ENCODE measurements at regions not wholly inside any gene's neighbourhood (a gene's known extent, or its start where the extent isn't known, plus 50 kb on each side); places are given as distances from the start of the nearest gene placed in this dataset.
A peak's percentile ranks its signal among the peaks of the same experiment; 100 is the strongest.

DNA sequence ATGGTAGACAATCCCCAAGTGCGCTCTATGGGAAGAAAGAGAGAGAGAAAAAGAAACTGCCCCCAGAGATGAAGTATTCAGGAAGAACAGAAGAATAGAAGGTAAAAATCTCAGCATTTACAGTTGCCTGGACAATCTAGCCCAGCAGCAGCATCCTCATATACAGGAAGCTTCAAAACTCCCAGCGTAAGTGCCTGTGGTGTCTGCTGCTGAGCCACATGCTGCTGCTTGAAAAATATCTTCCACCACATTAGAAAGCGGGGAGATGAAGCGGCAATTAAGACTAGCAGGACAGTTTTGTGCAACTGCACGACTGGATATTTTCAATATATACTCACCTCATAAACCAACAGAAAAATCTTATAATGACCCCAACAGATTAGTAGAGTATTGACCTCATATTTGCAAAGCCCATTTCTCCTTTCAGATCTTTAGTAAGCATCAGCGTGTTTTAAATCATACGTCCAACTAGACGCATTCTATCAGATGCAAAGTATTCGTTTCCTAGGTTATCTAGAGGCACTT is 972.0 kb upstream of the TENM3 start:
- no peak for DNase-seq

DNA sequence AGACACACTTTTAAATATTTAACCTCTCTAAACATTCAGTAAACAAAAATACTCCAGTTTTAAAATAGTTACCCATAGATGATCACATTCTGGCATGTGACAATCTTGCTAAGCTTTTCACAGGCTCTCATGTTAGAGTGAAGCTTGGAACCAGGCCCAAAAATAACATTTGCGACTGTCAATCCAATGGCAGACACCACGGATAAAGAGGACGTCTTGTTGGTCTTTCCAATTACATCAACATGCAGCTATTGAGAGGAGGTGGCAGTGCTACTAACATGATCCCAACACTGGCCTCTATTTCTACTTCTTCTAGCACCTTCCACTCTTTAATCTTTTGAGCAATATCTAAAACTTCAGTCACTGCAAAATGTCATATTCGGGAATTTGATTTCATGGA is 970.8 kb upstream of the TENM3 start:
- DNase-seq: no peak

DNA sequence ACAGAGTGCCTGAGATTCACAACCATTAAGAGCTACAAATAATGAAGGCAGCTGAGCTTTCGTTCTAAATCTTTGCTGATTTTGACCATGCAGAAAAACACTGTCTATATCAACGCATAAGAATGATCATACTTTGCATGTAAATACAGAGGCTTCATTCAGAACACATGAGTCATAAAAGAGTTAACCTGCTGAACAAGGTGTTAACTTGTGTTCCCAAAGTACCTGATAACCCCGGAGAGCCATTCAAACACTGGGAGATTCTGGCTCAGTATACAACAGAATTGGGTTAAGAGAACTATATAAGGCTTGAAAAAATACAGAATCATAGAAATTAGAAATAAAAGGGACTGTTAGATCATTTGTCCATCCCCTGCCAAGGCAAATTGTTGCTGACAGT is 964.3 kb upstream of the TENM3 start:
- DNase-seq: no peak

DNA sequence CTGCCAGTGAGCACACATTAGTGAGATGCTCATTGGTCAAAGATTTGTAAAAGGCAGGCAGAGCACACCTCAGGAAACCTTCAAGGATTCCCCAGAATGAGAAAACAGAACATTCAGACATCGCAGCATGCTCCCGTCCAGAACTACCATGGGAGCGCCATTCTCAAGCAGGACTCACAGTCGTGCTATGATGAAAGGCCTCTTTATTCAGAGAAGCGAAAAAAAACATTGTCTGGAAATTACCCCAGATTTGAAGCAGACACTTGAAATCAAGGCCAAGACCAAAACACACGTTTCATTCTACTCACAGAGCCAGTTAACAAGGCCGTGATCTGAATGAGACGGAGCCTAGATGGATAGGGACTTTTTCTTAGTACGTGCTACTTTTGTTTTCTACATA is 961.8 kb upstream of the TENM3 start:
- no peak for DNase-seq

DNA sequence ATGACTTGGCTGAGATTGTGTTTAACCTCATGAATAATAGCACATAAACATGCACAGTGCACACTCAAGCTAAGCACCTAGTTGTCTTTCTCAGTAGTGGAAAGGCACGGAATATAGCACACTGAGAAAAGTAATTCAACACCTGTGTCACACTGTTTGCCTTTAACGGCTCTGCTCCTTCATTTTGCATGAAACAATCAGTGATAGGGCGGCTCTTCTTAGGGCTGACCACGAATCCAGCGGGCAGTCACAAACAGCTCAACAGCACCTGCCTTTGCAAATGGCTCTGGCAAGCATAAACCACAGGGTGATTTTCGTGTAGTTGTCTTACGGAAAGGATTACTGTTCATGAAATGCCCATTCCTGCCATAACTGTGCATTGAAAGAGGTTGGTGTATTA is 954.0 kb upstream of the TENM3 start:
- DNase-seq: peak; percentile 63 to 90 (median 84)

DNA sequence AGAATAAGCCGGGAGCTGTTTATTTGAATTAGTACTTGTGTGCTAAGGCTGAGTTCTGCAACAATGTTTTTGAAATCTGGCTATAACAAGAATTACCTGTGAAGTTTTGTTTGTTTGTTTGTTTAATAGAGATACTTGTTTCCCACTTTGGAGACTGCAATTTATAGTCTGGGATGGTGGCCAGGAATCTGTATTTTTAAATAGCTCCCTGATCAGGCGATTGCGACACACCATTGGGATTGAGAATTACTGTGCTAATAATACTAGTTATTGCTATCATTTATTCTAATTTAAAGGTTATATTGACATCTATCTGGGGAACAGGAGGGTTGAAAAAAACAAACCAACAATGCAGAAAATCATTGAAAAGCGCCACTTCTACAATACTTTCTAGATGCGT is 951.6 kb upstream of the TENM3 start:
- DNase-seq: no peak

DNA sequence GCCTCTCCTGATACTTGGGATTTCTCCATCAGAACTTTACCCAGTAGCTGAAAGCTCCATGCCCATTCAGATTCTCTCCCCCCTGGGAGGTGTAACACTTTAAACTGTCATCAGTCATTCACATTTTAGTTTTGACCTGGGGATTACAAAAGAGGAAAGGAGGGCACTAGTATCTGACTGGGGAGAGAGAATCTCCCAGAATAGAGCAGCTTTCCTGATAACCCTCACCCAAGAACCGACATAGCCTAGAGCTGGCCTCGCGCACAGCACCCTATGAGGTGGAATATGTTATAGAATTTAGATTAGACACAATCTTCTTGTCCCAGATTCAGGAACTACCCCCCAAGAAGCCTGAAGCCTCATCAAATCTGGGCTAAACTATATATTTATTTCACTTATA is 950.2 kb upstream of the TENM3 start:
- DNase-seq: no peak

DNA sequence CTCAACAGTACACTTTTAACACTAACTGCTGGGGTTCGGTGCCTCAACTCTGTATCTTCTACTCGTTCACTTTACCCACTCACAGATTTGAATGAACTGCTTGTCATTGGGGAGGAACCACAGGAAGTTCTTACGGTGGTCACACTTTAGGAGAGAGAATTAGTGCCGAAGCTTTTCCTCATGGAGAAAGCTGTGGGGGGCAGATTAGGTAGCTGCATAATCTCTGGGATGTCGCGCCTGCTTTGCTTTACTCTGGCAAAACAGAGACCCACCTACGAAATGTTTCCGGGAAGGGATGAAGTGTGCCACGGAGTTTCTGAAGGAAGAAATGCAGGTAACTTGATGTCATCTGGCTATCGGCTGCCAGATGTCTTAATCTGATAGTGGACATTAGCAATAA is 949.7 kb upstream of the TENM3 start:
- DNase-seq: no peak

DNA sequence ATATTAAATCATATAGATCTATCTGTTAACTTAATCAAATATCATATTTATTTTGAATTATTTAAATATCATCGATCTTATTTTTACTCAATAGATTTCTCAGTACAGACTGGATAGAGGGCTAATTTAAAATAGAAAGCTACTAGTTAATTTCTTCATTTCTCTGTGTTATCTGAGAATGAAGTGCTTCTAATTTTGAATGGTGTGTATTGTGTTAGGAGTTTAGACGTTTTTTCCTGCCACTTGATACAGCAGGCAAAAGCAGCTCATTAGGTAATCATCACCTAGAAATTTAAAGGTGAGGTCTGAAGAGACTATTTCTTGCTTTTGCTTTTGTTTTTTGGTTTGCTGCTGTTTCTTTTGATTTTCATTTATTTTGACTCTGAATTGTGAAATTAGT is 948.8 kb upstream of the TENM3 start:
- DNase-seq: peak in 1 of 3 experiments; percentile 36

DNA sequence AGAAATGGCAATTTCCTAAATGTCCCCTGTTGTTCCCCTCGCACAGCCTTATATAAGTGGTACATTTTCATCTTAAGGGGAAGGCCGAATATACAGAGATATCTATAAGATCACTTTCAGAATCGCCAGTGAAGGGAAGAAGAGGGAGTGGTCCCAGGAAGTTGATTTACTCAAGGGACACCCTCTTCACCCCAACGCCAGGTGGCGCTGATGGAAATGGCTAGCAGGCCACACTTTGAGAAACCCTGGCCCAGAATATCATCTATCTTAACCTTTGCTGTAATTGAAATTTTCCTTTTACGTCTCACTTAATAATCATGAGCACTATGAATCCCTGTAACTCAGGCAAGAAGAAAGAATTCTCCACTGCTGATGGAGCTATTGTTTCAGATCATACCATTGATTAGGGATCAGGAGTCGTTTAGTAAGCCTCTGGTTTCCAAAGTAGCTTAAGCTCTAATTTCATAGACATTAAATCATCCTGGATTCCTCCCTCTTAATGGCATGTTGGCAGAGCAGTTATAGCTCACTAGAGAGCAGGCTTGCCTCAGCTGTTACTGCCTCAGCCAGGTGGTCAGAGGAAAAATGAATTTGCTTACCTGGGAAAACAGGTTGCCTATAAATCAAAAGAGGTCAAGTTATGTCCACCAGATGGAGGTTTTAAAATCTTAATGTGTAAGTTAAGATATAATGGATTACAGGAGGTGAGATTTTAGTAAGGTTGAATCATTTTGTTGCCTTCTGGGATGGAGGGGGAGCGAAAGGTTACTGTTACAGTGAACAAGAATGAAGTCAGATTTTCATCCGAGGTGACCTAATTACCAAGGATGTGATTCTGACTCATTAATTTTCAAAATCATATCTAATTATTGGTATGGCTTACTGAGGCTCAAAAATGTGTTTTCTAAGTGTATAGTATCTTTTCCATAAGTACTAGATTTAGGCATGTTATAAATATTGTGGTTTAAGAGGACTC is 941.2 kb upstream of the TENM3 start:
- DNase-seq: peak; percentile 71 to 92 (median 75)

DNA sequence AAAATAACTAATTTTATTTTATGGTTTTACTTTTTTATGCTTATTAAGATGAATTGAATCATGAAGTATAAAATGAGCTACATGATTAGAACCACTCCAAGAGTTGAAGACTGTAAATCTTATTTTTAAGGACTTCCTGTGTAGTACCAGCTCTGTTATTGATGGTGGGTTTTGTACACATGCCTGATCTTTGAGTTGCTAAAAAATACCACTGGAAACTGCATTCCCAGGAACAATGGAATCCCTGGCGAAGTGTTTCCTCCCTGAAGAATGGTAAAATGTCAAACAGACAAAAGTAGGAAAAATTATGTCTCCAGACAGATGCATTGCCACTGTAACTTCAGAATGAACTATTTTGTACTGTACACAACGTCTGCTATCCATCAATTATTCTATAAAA is 935.4 kb upstream of the TENM3 start:
- peak in 1 of 3 experiments; percentile 58 for DNase-seq

DNA sequence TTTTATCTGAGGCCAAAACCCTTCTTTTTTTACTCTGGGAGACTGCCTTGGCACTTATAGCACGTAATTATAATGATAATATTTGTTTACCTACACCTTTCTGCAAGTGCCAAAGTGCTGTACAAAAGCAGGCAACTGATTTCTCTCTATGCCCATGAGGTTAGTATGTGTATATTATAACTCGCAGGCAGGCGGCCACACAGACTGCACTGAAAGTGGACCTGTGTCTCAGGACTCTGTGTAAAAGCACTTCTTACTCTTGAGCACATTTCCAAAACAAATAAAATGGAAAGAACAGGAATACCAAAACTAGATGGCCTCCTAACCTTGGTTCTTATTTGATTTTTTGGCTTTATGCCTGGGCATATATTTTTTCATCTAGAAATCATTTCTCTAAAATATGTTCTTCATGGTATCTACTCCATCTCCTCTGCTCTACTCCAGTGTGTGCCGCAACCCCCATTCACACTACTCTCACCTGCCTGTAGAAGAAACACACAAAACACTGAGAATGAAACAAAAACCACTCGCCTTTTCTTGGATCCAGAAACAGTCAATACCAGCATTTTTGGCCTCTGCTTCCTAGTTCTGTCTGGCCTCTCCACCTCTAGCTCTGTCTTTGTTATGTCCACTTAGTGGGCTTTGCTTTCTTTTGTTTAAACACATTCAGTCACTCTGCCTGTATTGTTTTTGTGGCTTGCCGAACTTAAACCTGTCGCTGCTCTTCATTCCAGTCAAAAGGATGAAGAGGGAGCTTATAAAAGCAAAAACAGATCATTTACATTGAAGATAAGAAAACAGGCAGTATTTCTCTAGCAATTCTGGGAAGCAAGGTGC is 934.5 kb upstream of the TENM3 start:
- peak; percentile 57 to 84 (median 58) for DNase-seq

DNA sequence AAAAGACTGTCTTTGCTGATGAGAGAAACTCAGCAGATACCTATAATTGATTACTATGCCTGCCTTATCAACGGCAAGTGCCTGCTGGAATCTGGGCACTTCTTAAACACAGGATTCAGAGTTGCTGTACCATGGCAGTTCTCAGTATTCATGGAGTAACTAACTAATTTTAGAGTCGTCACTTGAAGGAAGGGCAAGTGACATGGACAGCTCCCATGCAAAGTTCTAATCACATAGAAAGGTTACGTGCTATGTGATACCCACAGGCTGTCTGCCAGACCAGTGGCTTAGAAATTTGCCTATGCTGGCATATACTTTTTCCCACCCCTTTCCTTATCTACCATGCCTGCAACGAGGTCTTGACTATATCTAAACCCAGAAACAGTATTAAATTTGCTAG is 931.1 kb upstream of the TENM3 start:
- DNase-seq: no peak

DNA sequence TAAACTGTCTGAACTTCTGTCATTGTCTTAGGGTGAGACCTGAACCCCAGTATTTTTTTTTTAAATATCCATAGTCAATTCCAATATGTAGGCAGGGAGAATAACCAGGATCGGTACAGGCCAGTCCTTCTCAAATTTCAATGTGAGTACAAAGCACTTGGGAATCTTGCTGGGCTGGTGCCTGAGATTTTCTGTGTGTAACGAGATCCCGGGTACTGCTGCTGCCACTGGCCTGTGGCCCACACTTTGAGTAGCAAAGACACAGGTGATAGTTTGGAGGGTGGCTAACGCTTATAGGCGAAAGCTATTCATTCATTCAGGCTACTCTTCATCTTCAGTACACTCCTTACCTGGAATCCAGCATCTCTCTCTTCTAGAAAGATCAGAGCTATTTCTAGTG is 923.6 kb upstream of the TENM3 start:
- DNase-seq: peak in 1 of 3 experiments; percentile 55

DNA sequence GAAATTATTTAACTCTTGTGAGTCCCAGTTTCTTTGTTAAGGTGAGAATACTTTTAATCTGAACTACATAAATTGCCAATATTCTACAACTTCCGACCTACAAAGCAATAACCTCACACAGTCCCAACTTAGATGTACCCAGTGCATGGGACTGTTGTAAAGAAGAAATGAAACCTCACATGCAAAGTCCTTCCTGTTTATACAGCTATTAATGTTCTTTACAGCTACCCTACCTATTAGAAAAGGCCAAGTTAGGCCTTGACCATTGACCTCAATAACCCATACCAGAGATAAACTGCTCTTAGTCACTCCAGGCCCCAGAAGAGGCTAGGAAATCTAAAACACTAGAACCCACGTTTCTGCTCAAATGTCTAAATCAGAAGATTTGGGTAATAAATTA is 920.1 kb upstream of the TENM3 start:
- DNase-seq: no peak

DNA sequence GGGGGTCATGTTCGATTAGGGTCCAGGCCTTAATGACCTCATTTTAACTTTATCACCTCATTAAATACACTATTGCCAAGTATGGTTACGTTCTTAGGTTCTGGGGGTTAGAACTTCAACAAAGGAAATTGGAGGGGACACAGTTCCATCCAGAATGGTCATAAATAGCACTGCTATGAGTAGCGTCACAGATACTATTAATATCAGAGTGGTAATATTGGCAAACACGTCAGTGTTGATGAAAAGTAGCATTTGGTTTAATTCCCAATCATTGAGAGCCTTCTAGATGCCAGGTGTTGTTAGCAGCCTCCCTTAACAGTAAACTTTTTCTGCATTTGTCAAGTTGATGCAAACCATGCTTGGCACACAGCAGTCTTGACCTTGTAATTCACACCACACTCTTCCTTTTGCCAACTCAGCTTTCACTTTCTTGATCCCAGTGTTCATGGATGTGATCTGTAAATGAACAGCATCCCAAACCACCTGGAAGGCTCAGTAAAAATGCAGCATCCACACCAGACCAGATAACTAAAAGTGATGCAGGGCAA is 912.5 kb upstream of the TENM3 start:
- DNase-seq: no peak

DNA sequence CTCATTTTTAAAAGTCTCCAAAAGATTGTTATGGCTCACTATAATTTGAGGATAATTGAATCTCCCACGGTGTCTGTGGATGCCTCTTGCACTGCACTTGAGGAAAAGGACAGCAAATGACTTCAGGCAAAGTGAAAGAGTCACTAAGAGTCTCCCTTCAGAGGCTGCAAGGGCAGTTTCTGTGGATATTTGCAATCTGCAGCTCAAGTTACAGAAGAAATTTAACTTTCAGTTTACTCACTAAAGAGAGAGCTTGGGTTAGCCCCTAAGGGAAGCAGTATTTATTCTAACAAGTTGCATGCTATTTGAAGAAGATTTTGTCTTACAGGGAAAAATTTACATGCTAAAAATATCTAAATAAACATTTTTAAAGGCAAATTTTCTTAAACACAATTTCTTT is 912.0 kb upstream of the TENM3 start:
- DNase-seq: peak in 1 of 3 experiments; percentile 4

DNA sequence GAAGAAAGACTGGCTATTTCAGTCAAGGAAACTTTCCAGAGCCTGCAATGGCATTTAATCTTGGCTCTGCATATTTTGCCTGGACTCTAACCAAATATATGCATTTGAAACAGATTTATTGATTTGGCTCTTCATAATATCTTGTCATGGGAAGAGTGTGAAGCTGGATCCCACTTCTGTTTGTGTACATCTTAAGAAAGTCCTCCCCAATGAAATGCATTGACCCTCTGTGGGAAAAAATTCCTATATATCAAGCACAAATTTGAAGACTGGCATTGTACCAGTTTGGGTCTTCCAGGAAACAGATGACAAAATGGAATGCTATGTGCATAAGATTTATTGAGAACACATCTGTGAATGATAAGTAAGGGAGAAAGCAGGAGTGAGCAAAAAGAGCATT is 897.3 kb upstream of the TENM3 start:
- DNase-seq: no peak

DNA sequence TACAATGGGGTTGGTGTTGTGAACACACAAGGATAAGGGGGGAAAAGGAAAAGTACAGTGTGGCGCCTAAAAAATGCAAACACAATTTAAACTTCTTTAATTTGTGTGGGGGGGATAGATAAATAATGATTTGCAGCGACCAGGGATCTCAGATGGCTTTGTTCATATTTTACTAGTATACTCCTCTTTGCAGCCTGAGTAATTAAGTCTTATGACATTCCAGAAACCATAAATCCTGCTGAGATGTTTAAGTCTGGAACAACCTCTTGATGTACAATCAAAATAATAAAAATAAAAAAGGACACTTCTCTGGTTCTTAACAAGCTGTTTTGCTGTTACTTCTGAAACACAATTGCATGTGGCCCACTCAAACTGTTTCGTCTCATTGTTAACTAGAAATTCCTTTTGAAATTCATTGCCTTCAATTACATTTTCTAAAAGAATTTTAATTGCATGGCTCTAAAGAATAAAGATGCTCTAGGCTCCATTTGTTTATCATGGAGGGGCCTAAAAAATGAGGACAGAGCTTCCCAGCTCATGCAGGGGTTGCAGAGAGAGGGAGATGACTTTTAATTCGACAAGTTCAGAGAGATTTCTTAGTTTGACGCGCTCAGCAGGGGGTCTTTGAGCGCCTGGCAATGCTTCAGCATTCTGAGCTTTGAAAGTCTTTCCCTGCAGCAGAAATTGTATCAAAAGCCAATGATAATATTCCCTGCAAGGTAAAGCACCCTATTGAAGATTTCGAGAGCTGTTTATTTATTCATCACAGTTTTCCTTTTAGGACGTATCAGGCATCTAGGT is 892.4 kb upstream of the TENM3 start:
- peak; percentile 6 to 48 (median 43) for DNase-seq

DNA sequence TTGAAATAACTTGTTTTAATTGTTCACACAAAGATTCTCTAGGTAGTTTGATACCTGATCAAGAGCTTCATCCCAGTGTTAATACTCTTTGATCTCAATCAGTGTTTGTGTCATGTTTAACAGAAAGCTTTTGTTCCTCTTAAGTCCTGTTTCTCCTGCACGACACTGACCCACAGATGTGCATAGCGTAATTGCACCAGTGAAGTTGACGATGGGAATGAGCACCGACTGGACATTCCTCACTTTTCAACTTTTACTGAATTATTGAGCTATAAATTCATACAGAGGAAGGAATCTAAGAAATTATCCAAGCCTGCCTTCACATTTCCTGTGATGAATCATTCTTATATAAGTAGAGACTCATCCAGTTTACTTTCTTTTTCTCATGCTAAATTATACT is 878.7 kb upstream of the TENM3 start:
- no peak for DNase-seq

DNA sequence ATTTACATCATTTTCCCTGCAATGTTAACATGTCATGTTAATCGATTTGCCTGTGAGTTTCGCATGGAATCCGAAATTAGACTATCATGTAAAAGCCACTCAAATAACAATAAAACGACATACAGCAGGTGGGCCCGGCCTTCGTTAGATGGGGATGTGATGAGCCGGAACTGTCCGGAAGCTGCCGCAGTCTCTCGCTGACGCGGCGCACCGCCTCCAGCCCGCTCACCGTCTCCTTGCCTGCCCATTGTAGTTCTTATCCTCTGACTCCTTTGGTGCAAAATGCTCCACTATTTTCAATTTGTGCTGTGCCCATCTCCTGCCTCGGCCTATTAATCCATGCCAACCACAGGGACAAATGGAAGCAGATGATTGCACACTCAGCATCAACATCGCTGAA is 877.5 kb upstream of the TENM3 start:
- DNase-seq: no peak

DNA sequence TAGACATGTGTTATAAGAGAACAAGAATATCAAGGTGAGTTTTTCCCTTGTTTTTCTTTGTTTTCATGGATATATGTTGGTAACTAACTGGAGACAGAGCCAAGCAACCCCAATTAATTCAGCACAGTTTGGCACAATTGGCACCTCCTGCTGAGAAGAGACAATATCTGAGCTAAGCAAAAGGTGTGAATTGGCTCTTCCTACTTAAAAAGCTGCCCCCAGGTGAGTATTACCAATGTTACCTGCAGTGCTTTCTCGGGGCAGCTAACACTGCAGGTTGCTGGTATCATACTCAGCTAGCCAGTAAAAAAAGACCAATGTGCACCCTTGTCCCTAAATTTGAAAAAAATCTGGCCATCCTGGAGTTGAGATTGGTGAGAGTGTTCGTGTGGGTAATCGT is 871.2 kb upstream of the TENM3 start:
- peak in 2 of 3 experiments; percentile 5 to 46 for DNase-seq
